ENCODE measurements at regions not wholly inside any gene's neighbourhood (a gene's known extent, or its start where the extent isn't known, plus 50 kb on each side); places are given as distances from the start of the nearest gene placed in this dataset.

DNA sequence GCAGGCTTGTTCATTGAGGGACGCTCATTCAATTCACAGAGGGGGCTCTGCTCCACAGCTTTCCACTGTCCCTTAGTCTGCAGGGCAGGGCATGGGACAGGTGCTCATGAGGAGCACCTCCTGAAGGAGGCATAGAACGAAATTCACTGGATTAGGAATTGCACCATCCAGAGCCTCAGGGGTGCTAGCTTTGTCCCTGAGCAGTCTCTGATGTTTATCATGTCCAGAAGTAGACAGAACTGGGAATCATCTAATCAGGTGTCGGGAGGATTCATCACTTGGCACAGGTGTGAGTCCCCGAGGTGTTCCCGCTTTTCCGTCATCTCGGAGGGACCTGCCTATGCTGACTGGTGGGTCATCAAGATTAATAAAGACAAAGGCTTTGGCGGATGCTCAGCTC is 321.4 kb downstream of the AJAP1 start:
- intact Hi-C loops (cut with DNase I; ENCODE audit: low total_unique reads), result no loop called here
- no peak overlapping the region for H3K4me3 ChIP-seq
- no peaks in the 10 kb centered on the region for H3K36me3 ChIP-seq
- no peaks in the 10 kb centered on the region for H3K9me3 ChIP-seq
- no peak overlapping the region for H3K27ac ChIP-seq
- DNase-seq, result no peak
- peaks cover 0 to 28% (median 0%) of the 10 kb centered on the region in 3 donors for H3K27me3 ChIP-seq
- no peak for TF ChIP-seq POLR2AphosphoS5 (IDR thresholded peaks at IDR 0.05)
- no peak for TF ChIP-seq POLR2A (IDR thresholded peaks at IDR 0.05)
- TF ChIP-seq, protein P1, sequence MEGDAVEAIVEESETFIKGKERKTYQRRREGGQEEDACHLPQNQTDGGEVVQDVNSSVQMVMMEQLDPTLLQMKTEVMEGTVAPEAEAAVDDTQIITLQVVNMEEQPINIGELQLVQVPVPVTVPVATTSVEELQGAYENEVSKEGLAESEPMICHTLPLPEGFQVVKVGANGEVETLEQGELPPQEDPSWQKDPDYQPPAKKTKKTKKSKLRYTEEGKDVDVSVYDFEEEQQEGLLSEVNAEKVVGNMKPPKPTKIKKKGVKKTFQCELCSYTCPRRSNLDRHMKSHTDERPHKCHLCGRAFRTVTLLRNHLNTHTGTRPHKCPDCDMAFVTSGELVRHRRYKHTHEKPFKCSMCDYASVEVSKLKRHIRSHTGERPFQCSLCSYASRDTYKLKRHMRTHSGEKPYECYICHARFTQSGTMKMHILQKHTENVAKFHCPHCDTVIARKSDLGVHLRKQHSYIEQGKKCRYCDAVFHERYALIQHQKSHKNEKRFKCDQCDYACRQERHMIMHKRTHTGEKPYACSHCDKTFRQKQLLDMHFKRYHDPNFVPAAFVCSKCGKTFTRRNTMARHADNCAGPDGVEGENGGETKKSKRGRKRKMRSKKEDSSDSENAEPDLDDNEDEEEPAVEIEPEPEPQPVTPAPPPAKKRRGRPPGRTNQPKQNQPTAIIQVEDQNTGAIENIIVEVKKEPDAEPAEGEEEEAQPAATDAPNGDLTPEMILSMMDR (IDR thresholded peaks at IDR 0.05), result no peak
- TF ChIP-seq EP300 (IDR thresholded peaks at IDR 0.05), result no peak
- H3K4me1 ChIP-seq, result no peaks in the 10 kb centered on the region
- WGBS, 5 donors, result 69 to 85% (median 83%) methylated on average over 8 of the region's 8 CpGs

DNA sequence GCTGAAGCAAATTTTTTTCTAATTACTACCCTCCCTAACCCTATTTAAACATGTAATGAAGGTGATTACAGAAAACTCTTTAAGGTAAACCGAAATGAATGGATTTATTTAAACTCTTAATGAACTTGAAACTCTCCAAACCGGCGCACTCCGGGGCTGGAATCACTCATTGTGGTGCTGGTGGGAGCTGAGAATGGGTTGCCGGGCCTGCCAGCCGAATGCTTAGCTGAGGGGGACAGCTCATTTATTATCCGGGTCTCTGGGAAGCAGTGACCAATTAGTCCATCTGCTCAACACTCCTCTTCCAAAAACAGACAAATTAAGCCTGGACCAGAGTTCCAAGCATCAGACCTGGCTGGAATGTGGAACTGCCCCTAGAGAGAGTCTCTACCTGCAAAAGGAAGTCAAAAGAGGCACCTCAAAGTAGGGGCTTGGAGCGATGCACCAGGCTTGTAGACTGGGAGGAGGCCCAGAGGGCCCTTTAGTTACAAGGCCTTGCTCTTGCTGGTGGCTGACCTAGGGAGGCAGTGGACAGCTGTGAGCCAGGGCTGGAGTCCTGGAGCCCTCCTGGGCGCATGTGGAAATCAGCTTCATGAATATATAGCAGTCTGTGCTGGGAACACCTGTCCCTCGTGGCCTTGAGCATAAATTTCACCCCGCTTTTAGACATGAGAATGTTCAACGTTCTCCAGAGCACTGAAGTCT is 320.7 kb downstream of the AJAP1 start:
- 74 to 86% (median 80%) methylated on average over 12 of the region's 12 CpGs for WGBS, 5 donors
- no peak for TF ChIP-seq POLR2AphosphoS5 (IDR thresholded peaks at IDR 0.05)
- TF ChIP-seq POLR2A (IDR thresholded peaks at IDR 0.05), result no peak
- TF ChIP-seq, protein P1 (IDR thresholded peaks at IDR 0.05), result no peak
- TF ChIP-seq EP300 (IDR thresholded peaks at IDR 0.05), result no peak
- Histone ChIP-seq H3K27ac (no peak overlapping the region), H3K27me3 (peaks cover 0 to 28% (median 0%) of the 10 kb centered on the region in 3 donors), H3K4me1 (no peaks in the 10 kb centered on the region), H3K9me3 (no peaks in the 10 kb centered on the region), H3K36me3 (no peaks in the 10 kb centered on the region), H3K4me3 (no peak overlapping the region)
- intact Hi-C loops (cut with DNase I; ENCODE audit: low total_unique reads), result no loop called here
- DNase-seq, result no peak

DNA sequence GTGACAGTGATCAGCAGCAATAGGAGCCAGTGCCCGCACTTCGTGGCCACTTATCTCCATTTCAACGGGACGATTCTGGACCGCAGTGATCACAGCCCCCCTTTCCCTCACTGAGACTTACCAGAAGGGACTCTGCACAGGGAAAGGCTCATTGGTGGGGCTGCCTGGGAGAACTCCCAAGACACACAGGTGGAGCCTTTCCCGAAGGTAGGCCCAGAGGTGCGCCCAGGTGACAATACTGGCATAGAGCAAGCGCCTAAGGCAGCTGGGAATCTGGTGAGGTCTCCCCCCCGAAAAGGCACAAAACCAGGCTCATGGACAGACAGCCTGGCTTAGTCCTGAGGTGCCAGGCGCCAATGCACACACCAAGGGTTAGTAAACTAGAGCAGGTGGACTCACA is 318.9 kb downstream of the AJAP1 start:
- DNase-seq, result no peak
- Histone ChIP-seq H3K36me3 (no peaks in the 10 kb centered on the region), H3K27ac (no peak overlapping the region), H3K4me3 (no peak overlapping the region), H3K27me3 (peaks cover 0 to 24% (median 0%) of the 10 kb centered on the region in 3 donors), H3K4me1 (no peaks in the 10 kb centered on the region), H3K9me3 (no peaks in the 10 kb centered on the region)
- TF ChIP-seq POLR2AphosphoS5 (IDR thresholded peaks at IDR 0.05) (no peak), POLR2A (IDR thresholded peaks at IDR 0.05) (no peak), EP300 (IDR thresholded peaks at IDR 0.05) (no peak)
- TF ChIP-seq, protein P1 (IDR thresholded peaks at IDR 0.05), result no peak
- intact Hi-C loops (cut with DNase I; ENCODE audit: low total_unique reads), result no loop called here
- WGBS, 5 donors, result 89 to 96% (median 93%) methylated on average over 10 of the region's 10 CpGs

DNA sequence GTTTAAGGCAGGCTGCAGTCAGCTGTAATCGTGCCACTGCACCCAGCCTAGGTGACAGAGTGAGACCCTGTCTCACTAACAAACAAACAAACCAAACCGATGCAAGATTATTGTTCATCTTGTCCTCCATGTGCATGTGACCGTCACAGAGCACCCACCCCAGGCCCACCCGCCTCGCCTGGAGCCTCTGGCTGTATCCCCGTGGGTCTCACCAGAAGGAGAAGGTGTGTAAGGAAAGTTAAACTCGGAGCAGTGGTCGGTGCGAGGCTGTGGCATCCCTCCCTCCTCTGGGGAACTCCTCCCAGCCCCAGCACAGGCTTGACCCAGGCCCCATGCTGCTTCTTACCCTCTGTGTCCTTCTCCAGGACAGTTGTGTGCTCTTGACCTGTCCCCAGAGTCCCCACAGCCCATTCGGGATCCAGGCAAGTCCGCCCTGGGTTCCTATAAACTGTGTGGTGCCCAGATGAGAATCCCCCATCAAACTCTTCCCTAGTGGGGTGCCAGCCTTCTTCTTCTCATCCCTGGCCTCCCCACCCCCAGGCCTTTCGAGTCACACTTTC is 318.4 kb downstream of the AJAP1 start:
- Histone ChIP-seq H3K9me3 (no peaks in the 10 kb centered on the region), H3K36me3 (no peaks in the 10 kb centered on the region), H3K27me3 (peaks cover 0 to 21% (median 0%) of the 10 kb centered on the region in 3 donors), H3K27ac (no peak overlapping the region), H3K4me3 (no peak overlapping the region), H3K4me1 (no peaks in the 10 kb centered on the region)
- WGBS, 5 donors, result 78 to 85% (median 81%) methylated on average over 11 to 12 of the region's 12 CpGs
- DNase-seq, result no peak
- intact Hi-C loops (cut with DNase I; ENCODE audit: low total_unique reads), result no loop called here
- TF ChIP-seq POLR2A (IDR thresholded peaks at IDR 0.05), result no peak
- TF ChIP-seq EP300 (IDR thresholded peaks at IDR 0.05), result no peak
- TF ChIP-seq, protein P1 (IDR thresholded peaks at IDR 0.05), result no peak
- TF ChIP-seq POLR2AphosphoS5 (IDR thresholded peaks at IDR 0.05), result no peak
